Progenitor cell of endocrine pancreas (in vitro differentiated cells): ENCODE measurements at regions not wholly inside any gene's neighbourhood (a gene's known extent, or its start where the extent isn't known, plus 50 kb on each side); places are given as distances from the start of the nearest gene placed in this dataset.

ENCODE experiments used
- DNase-seq: peaks from one replicate; pipeline ENCODE4 v3.0.0; 2021; ENCODE audit warnings: low spot score; ENCODE audit not compliant: unreplicated experiment
- H3K27ac Mint-ChIP-seq: 2 replicates; pipeline ENCODE4 v1.8.0; 2021; ENCODE audit warnings: mild to moderate bottlenecking, moderate library complexity, mixed read lengths
- H3K27me3 Mint-ChIP-seq: 2 replicates; pipeline ENCODE4 v1.8.0; 2021; ENCODE audit warnings: mixed read lengths
- H3K36me3 Mint-ChIP-seq: 2 replicates; pipeline ENCODE4 v1.8.0; 2022; ENCODE audit warnings: mixed read lengths; ENCODE audit not compliant: insufficient read depth
- H3K4me1 Mint-ChIP-seq: 2 replicates; pipeline ENCODE4 v1.8.0; 2021; ENCODE audit warnings: low read depth, mixed read lengths
- H3K4me3 Mint-ChIP-seq: 2 replicates; pipeline ENCODE4 v1.8.0; 2021; ENCODE audit warnings: low read depth, mild to moderate bottlenecking, moderate library complexity, mixed read lengths
- H3K9me3 Mint-ChIP-seq: 2 replicates; pipeline ENCODE4 v1.8.0; 2021; ENCODE audit warnings: low read depth, mixed read lengths
- CTCF ChIP-seq: fragments of 200-600 bp; sonication (generic); IDR thresholded peaks from one replicate; pipeline ENCODE4 v1.5.0; 2021; ENCODE audit warnings: antibody characterized with exemption, mild to moderate bottlenecking; ENCODE audit not compliant: unreplicated experiment

- H3K27me3 Mint-ChIP-seq = peaks cover 21% of the 10 kb centered on the region
Observed at GRCh38 chr20:60490217-60491050, 532.2 kb downstream of the CDH26 start.

GRCh38 chr20:60491051-60491581 lies 532.9 kb downstream of the CDH26 start:
- no peak for TF ChIP-seq CTCF
- no peaks in the 10 kb centered on the region for H3K9me3 Mint-ChIP-seq

More at GRCh38 chr20:60490217-60491050, 532.2 kb downstream of the CDH26 start:
- Mint-ChIP-seq H3K4me1 (no peaks in the 10 kb centered on the region), H3K36me3 (no peaks in the 10 kb centered on the region), H3K27ac (no peak overlapping the region), H3K4me3 (no peak overlapping the region), H3K9me3 (no peaks in the 10 kb centered on the region)
- no peak for DNase-seq
- TF ChIP-seq CTCF = no peak

GRCh38 chr20:60494476-60494875 lies 536.3 kb downstream of the CDH26 start:
- no peak for DNase-seq
- Mint-ChIP-seq H3K36me3 (no peaks in the 10 kb centered on the region), H3K4me1 (peaks cover 3% of the 10 kb centered on the region), H3K27ac (no peak overlapping the region), H3K4me3 (no peak overlapping the region), H3K9me3 (no peaks in the 10 kb centered on the region), H3K27me3 (peaks cover 21% of the 10 kb centered on the region)
- TF ChIP-seq CTCF = no peak

More at GRCh38 chr20:60491051-60491581, 532.9 kb downstream of the CDH26 start:
- no peak overlapping the region for H3K4me3 Mint-ChIP-seq
- peaks cover 16% of the 10 kb centered on the region for H3K27me3 Mint-ChIP-seq
- H3K36me3 Mint-ChIP-seq = no peaks in the 10 kb centered on the region
- H3K4me1 Mint-ChIP-seq = no peaks in the 10 kb centered on the region
- no peak overlapping the region for H3K27ac Mint-ChIP-seq
- no peak for DNase-seq

GRCh38 chr20:60497298-60498035 lies 539.2 kb downstream of the CDH26 start:
- peaks cover 25% of the 10 kb centered on the region for H3K27me3 Mint-ChIP-seq
- no peak overlapping the region for H3K27ac Mint-ChIP-seq
- H3K4me1 Mint-ChIP-seq = peaks cover 3% of the 10 kb centered on the region
- no peaks in the 10 kb centered on the region for H3K9me3 Mint-ChIP-seq
- no peak overlapping the region for H3K4me3 Mint-ChIP-seq
- TF ChIP-seq CTCF = no peak
- no peak for DNase-seq
- H3K36me3 Mint-ChIP-seq = no peaks in the 10 kb centered on the region

GRCh38 chr20:60500038-60500701 lies 541.9 kb downstream of the CDH26 start:
- TF ChIP-seq CTCF = no peak
- Mint-ChIP-seq H3K9me3 (no peaks in the 10 kb centered on the region), H3K4me1 (peaks cover 3% of the 10 kb centered on the region), H3K27ac (no peak overlapping the region), H3K36me3 (no peaks in the 10 kb centered on the region), H3K4me3 (no peak overlapping the region), H3K27me3 (peaks cover 28% of the 10 kb centered on the region)
- DNase-seq = no peak
